Thymus (tissue), 11 donors: ENCODE measurements at regions not wholly inside any gene's neighbourhood (a gene's known extent, or its start where the extent isn't known, plus 50 kb on each side); places are given as distances from the start of the nearest gene placed in this dataset.
"Not testable (repeated sequence)": the region's sequence is repeated elsewhere in the genome, so short reads cannot be mapped to it uniquely, and the experiment has no call there.

ENCODE experiments used
- DNase-seq, 9 donors: peaks; one replicate each; pipeline ENCODE4 v3.0.0-alpha.2; 2013; ENCODE audit warnings: low spot score in 9 of 9, low read depth in 6 of 9, missing footprints in 1 of 9
- H3K27ac ChIP-seq, 2 donors: one replicate each; pipeline ENCODE4 v1.5.1; 2013; ENCODE audit warnings: control low read depth in 1 of 2, low read depth in 1 of 2, low read length in 1 of 2, mild to moderate bottlenecking in 1 of 2, moderate library complexity in 1 of 2
- H3K27me3 ChIP-seq, 2 donors: one replicate each; pipeline ENCODE4 v1.5.1; 2013; ENCODE audit warnings: low read length in 1 of 2; ENCODE audit not compliant: control insufficient read depth in 2 of 2, insufficient read depth in 1 of 2
- H3K36me3 ChIP-seq, 2 donors: one replicate each; pipeline ENCODE4 v1.5.1; 2013; ENCODE audit warnings: low read length in 1 of 2, mild to moderate bottlenecking in 1 of 2, moderate library complexity in 1 of 2; ENCODE audit not compliant: control insufficient read depth in 2 of 2, insufficient read depth in 2 of 2
- H3K4me1 ChIP-seq, 2 donors: one replicate each; pipeline ENCODE4 v1.5.1; 2013; ENCODE audit warnings: low read length in 2 of 2; ENCODE audit not compliant: control insufficient read depth in 2 of 2, insufficient read depth in 2 of 2
- H3K4me3 ChIP-seq, 2 donors: one replicate each; pipeline ENCODE4 v1.5.1; 2013; ENCODE audit warnings: low read length in 2 of 2, control low read depth in 1 of 2, mild to moderate bottlenecking in 1 of 2
- H3K9me3 ChIP-seq, 2 donors: one replicate each; pipeline ENCODE4 v1.5.1; 2013; ENCODE audit warnings: low read length in 1 of 2, mild to moderate bottlenecking in 1 of 2; ENCODE audit not compliant: control insufficient read depth in 2 of 2, insufficient read depth in 1 of 2
- WGBS: extraction: QIAGEN DNeasy Blood & Tissue Kit; methylation state at CpG from one replicate; pipeline ENCODE4 v1.1.7; 2013; 5-methylcytosine and 5-hydroxymethylcytosine counted together
- donor health status: healthy.

- H3K36me3 ChIP-seq: no peaks in the 10 kb centered on the region
- H3K27ac ChIP-seq: no peak overlapping the region
- no peaks in the 10 kb centered on the region for H3K27me3 ChIP-seq
- no peak for DNase-seq
- no peaks in the 10 kb centered on the region for H3K4me1 ChIP-seq
- H3K4me3 ChIP-seq: no peak overlapping the region
- H3K9me3 ChIP-seq: no peaks in the 10 kb centered on the region
Observed at GRCh38 chr12:84397846-84398245, 514.8 kb downstream of the SLC6A15 start.

GRCh38 chr12:84397263-84397662 lies 515.3 kb downstream of the SLC6A15 start:
- 97% methylated on average over 1 of the region's 1 CpG for WGBS
- Histone ChIP-seq H3K27ac (no peak overlapping the region), H3K36me3 (no peaks in the 10 kb centered on the region), H3K4me3 (no peak overlapping the region), H3K4me1 (no peaks in the 10 kb centered on the region), H3K27me3 (no peaks in the 10 kb centered on the region), H3K9me3 (no peaks in the 10 kb centered on the region)
- DNase-seq: no peak

- H3K27me3 ChIP-seq, DNase-seq, H3K4me3 ChIP-seq, H3K36me3 ChIP-seq, H3K9me3 ChIP-seq, H3K27ac ChIP-seq, H3K4me1 ChIP-seq: not testable (repeated sequence)
Observed at GRCh38 chr12:84391176-84391575, 521.4 kb downstream of the SLC6A15 start.

- WGBS: 97% methylated on average over 1 of the region's 1 CpG
- DNase-seq: no peak
- H3K36me3 ChIP-seq: no peaks in the 10 kb centered on the region
Observed at GRCh38 chr12:84384384-84384783, 528.2 kb downstream of the SLC6A15 start.

GRCh38 chr12:84382486-84382885 lies 530.1 kb downstream of the SLC6A15 start:
- not testable (repeated sequence) for H3K27ac ChIP-seq, DNase-seq, H3K9me3 ChIP-seq, H3K4me3 ChIP-seq, H3K27me3 ChIP-seq, H3K4me1 ChIP-seq, H3K36me3 ChIP-seq
- WGBS: 91% methylated on average over 1 of the region's 1 CpG

More at GRCh38 chr12:84384384-84384783, 528.2 kb downstream of the SLC6A15 start:
- Histone ChIP-seq H3K9me3 (no peaks in the 10 kb centered on the region), H3K27me3 (no peaks in the 10 kb centered on the region), H3K4me1 (no peaks in the 10 kb centered on the region), H3K27ac (no peak overlapping the region), H3K4me3 (no peak overlapping the region)

GRCh38 chr12:84376320-84376719 lies 536.3 kb downstream of the SLC6A15 start:
- H3K27ac ChIP-seq: no peak overlapping the region
- 70% methylated on average over 1 of the region's 1 CpG for WGBS
- H3K9me3 ChIP-seq: no peaks in the 10 kb centered on the region
- H3K4me3 ChIP-seq: no peak overlapping the region
- no peaks in the 10 kb centered on the region for H3K4me1 ChIP-seq
- DNase-seq: no peak
- H3K27me3 ChIP-seq: no peaks in the 10 kb centered on the region
- H3K36me3 ChIP-seq: no peaks in the 10 kb centered on the region

- Histone ChIP-seq H3K4me1 (no peaks in the 10 kb centered on the region), H3K9me3 (no peaks in the 10 kb centered on the region), H3K36me3 (no peaks in the 10 kb centered on the region), H3K4me3 (no peak overlapping the region), H3K27ac (no peak overlapping the region), H3K27me3 (no peaks in the 10 kb centered on the region)
- 74% methylated on average over 1 of the region's 1 CpG for WGBS
- DNase-seq: peak in 1 of 9 donors; percentile 3
Observed at GRCh38 chr12:84375449-84376170, 537.0 kb downstream of the SLC6A15 start.

GRCh38 chr12:84362552-84362897 lies 550.1 kb downstream of the SLC6A15 start:
- Histone ChIP-seq H3K27me3 (no peaks in the 10 kb centered on the region), H3K4me3 (no peak overlapping the region), H3K9me3 (peaks cover 0 to 14% of the 10 kb centered on the region in 2 donors), H3K36me3 (no peaks in the 10 kb centered on the region), H3K4me1 (no peaks in the 10 kb centered on the region), H3K27ac (no peak overlapping the region)
- WGBS: 87% methylated on average over 7 of the region's 7 CpGs
- no peak for DNase-seq

- no peak for DNase-seq
Observed at GRCh38 chr12:84361651-84362551, 550.7 kb downstream of the SLC6A15 start.

More at GRCh38 chr12:84361651-84362551, 550.7 kb downstream of the SLC6A15 start:
- Histone ChIP-seq H3K9me3 (peaks cover 0 to 14% of the 10 kb centered on the region in 2 donors), H3K27me3 (no peaks in the 10 kb centered on the region), H3K36me3 (no peaks in the 10 kb centered on the region), H3K27ac (no peak overlapping the region), H3K4me1 (no peaks in the 10 kb centered on the region), H3K4me3 (no peak overlapping the region)
- 95% methylated on average over 27 of the region's 27 CpGs for WGBS
